ENCODE measurements at regions not wholly inside any gene's neighbourhood (a gene's known extent, or its start where the extent isn't known, plus 50 kb on each side); places are given as distances from the start of the nearest gene placed in this dataset.

GRCh38 chr11:121696177-121696871 is 243.6 kb upstream of the SORL1-AS1 start:
- Histone ChIP-seq H3K4me3 (ENCODE audit: low read length) (no peak overlapping the region), H3K27ac (ENCODE audit: low read depth, low read length) (no peak overlapping the region), H3K4me1 (ENCODE audit: insufficient read depth, low read length) (peaks cover 17% of the 10 kb centered on the region; the same call in 1 of the 2 replicates), H3K9ac (ENCODE audit: low read depth, low read length) (no peak overlapping the region), H3K27me3 (ENCODE audit: insufficient read depth, low read length) (no peaks in the 10 kb centered on the region), H3K9me3 (ENCODE audit: insufficient read depth, low read depth, low read length) (no peaks in the 10 kb centered on the region), H3K36me3 (ENCODE audit: insufficient read depth, low read length) (no peaks in the 10 kb centered on the region)
- WGBS = 84% methylated on average over 20 of the region's 20 CpGs

GRCh38 chr11:121692236-121692635 is 239.5 kb upstream of the SORL1-AS1 start:
- WGBS = 94% methylated on average over 1 of the region's 1 CpG
- Histone ChIP-seq H3K27ac (ENCODE audit: low read depth, low read length) (no peak overlapping the region), H3K4me1 (ENCODE audit: insufficient read depth, low read length) (peaks cover 30% of the 10 kb centered on the region), H3K4me3 (ENCODE audit: low read length) (no peak overlapping the region), H3K9me3 (ENCODE audit: insufficient read depth, low read depth, low read length) (no peaks in the 10 kb centered on the region), H3K36me3 (ENCODE audit: insufficient read depth, low read length) (no peaks in the 10 kb centered on the region), H3K27me3 (ENCODE audit: insufficient read depth, low read length) (no peaks in the 10 kb centered on the region), H3K9ac (ENCODE audit: low read depth, low read length) (no peak overlapping the region)

GRCh38 chr11:121688860-121689614 is 236.3 kb upstream of the SORL1-AS1 start:
- no peak overlapping the region for H3K27ac ChIP-seq (ENCODE audit: low read depth, low read length)
- H3K9me3 ChIP-seq (ENCODE audit: insufficient read depth, low read depth, low read length) = no peaks in the 10 kb centered on the region
- H3K36me3 ChIP-seq (ENCODE audit: insufficient read depth, low read length) = no peaks in the 10 kb centered on the region
- H3K4me3 ChIP-seq (ENCODE audit: low read length) = no peak overlapping the region
- H3K4me1 ChIP-seq (ENCODE audit: insufficient read depth, low read length) = peaks cover 22% of the 10 kb centered on the region
- H3K9ac ChIP-seq (ENCODE audit: low read depth, low read length) = no peak overlapping the region; the same call in 1 of the 2 replicates
- H3K27me3 ChIP-seq (ENCODE audit: insufficient read depth, low read length) = no peaks in the 10 kb centered on the region
- WGBS = 59% methylated on average over 7 of the region's 8 CpGs

DNA sequence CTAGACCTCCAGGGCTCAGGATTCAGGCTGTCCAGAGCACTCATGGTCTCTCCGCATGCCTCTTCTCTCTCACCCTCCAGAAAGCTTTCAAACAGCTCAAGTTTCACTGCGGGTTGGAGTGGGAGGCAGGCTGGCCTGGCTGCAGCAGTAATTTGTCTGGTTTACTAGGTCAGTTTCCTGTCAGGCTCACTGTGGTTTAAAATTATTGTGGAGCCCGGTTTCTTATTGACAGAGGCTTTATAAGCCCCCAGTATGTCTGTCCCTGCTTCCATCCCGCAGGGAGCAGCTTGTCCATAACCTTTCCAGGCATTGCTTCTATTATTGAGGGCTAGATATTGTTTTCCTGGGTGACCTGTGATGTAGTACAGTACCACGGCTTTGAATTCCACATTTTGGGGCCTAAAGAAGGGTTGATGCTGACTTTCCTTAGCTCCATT is 235.3 kb upstream of the SORL1-AS1 start:
- Histone ChIP-seq H3K4me1 (ENCODE audit: insufficient read depth, low read length) (peaks cover 22% of the 10 kb centered on the region), H3K9ac (ENCODE audit: low read depth, low read length) (no peak overlapping the region), H3K27ac (ENCODE audit: low read depth, low read length) (no peak overlapping the region), H3K4me3 (ENCODE audit: low read length) (no peak overlapping the region), H3K27me3 (ENCODE audit: insufficient read depth, low read length) (no peaks in the 10 kb centered on the region), H3K9me3 (ENCODE audit: insufficient read depth, low read depth, low read length) (no peaks in the 10 kb centered on the region), H3K36me3 (ENCODE audit: insufficient read depth, low read length) (no peaks in the 10 kb centered on the region)
- WGBS = 39% methylated on average over 5 of the region's 5 CpGs

DNA sequence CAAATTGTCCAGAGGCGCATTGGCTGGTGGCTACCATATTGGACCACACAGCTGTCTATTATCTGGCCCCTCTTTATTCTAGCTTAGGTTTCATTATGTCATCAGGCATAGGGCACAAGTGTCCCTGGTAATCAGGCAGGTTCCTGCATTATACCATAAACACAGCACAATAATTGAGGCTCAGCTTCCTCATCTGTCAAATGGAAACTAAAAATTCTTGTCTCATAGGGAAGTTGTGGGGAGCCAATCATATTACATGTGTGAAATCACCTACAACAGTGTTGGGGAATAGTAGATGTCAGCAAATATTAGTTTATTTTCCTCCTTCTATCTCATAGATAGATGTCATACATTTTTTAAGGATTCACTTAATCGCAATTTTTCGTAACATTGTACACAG is 231.0 kb upstream of the SORL1-AS1 start:
- WGBS = 97% methylated on average over 3 of the region's 3 CpGs

More for the DNA sequence above, 231.0 kb upstream of the SORL1-AS1 start:
- H3K27me3 ChIP-seq (ENCODE audit: insufficient read depth, low read length) = no peaks in the 10 kb centered on the region
- no peaks in the 10 kb centered on the region for H3K9me3 ChIP-seq (ENCODE audit: insufficient read depth, low read depth, low read length)
- H3K36me3 ChIP-seq (ENCODE audit: insufficient read depth, low read length) = no peaks in the 10 kb centered on the region
- no peak overlapping the region for H3K4me3 ChIP-seq (ENCODE audit: low read length)
- no peak overlapping the region for H3K27ac ChIP-seq (ENCODE audit: low read depth, low read length)
- peaks cover 13% of the 10 kb centered on the region for H3K4me1 ChIP-seq (ENCODE audit: insufficient read depth, low read length)
- no peak overlapping the region for H3K9ac ChIP-seq (ENCODE audit: low read depth, low read length)

Measured in HUES64 (cell line).